ENCODE measurements at regions not wholly inside any gene's neighbourhood (a gene's known extent, or its start where the extent isn't known, plus 50 kb on each side); places are given as distances from the start of the nearest gene placed in this dataset.

GRCh38 chr6:67336014-67336413 lies 1299.1 kb upstream of the ADGRB3 start:
- H3K27ac ChIP-seq (ENCODE audit: low read depth in 2 of 2, low read length in 2 of 2) = no peak overlapping the region
- no peaks in the 10 kb centered on the region for H3K9me3 ChIP-seq (ENCODE audit: control insufficient read depth in 2 of 3, insufficient read depth in 1 of 3, low read length in 3 of 3)
- no peak overlapping the region for H3K4me3 ChIP-seq (ENCODE audit: low read length in 3 of 3)
- intact Hi-C loops (cut with DNase I) = no loop called here
- H3K36me3 ChIP-seq (ENCODE audit: control insufficient read depth in 2 of 3, insufficient read depth in 3 of 3, low read length in 3 of 3) = no peaks in the 10 kb centered on the region
- H3K9ac ChIP-seq (ENCODE audit: low read length in 3 of 3) = no peak overlapping the region
- no peaks in the 10 kb centered on the region for H3K27me3 ChIP-seq (ENCODE audit: control insufficient read depth, insufficient read depth, low read length)
- TF ChIP-seq CTCF (IDR thresholded peaks at IDR 0.05; ENCODE audit: borderline replicate concordance, extremely low read depth, insufficient read depth) = no peak
- no peak for FAIRE-seq
- no peak for DNase-seq
- H3K4me1 ChIP-seq (ENCODE audit: control insufficient read depth in 2 of 3, insufficient read depth in 2 of 3, low read depth in 1 of 3, low read length in 3 of 3) = no peaks in the 10 kb centered on the region

GRCh38 chr6:67331304-67331703 lies 1303.8 kb upstream of the ADGRB3 start:
- Histone ChIP-seq H3K4me3 (ENCODE audit: low read length in 3 of 3) (no peak overlapping the region), H3K27me3 (ENCODE audit: control insufficient read depth, insufficient read depth, low read length) (no peaks in the 10 kb centered on the region), H3K9ac (ENCODE audit: low read length in 3 of 3) (no peak overlapping the region), H3K27ac (ENCODE audit: low read depth in 2 of 2, low read length in 2 of 2) (no peak overlapping the region), H3K36me3 (ENCODE audit: control insufficient read depth in 2 of 3, insufficient read depth in 3 of 3, low read length in 3 of 3) (no peaks in the 10 kb centered on the region), H3K9me3 (ENCODE audit: control insufficient read depth in 2 of 3, insufficient read depth in 1 of 3, low read length in 3 of 3) (no peaks in the 10 kb centered on the region), H3K4me1 (ENCODE audit: control insufficient read depth in 2 of 3, insufficient read depth in 2 of 3, low read depth in 1 of 3, low read length in 3 of 3) (no peaks in the 10 kb centered on the region)
- DNase-seq (no peak), FAIRE-seq (no peak)
- intact Hi-C loops (cut with DNase I) = no loop called here
- TF ChIP-seq CTCF (IDR thresholded peaks at IDR 0.05; ENCODE audit: borderline replicate concordance, extremely low read depth, insufficient read depth) = no peak

GRCh38 chr6:67328269-67328668 lies 1306.8 kb upstream of the ADGRB3 start:
- H3K36me3 ChIP-seq (ENCODE audit: control insufficient read depth in 2 of 3, insufficient read depth in 3 of 3, low read length in 3 of 3) = no peaks in the 10 kb centered on the region
- H3K9me3 ChIP-seq (ENCODE audit: control insufficient read depth in 2 of 3, insufficient read depth in 1 of 3, low read length in 3 of 3) = no peaks in the 10 kb centered on the region
- no peak overlapping the region for H3K4me3 ChIP-seq (ENCODE audit: low read length in 3 of 3)
- TF ChIP-seq CTCF (IDR thresholded peaks at IDR 0.05; ENCODE audit: borderline replicate concordance, extremely low read depth, insufficient read depth) = no peak
- DNase-seq = no peak
- H3K4me1 ChIP-seq (ENCODE audit: control insufficient read depth in 2 of 3, insufficient read depth in 2 of 3, low read depth in 1 of 3, low read length in 3 of 3) = no peaks in the 10 kb centered on the region
- FAIRE-seq = peak; percentile 27
- no peak overlapping the region for H3K27ac ChIP-seq (ENCODE audit: low read depth in 2 of 2, low read length in 2 of 2)
- intact Hi-C loops (cut with DNase I) = no loop called here
- no peak overlapping the region for H3K9ac ChIP-seq (ENCODE audit: low read length in 3 of 3)
- no peaks in the 10 kb centered on the region for H3K27me3 ChIP-seq (ENCODE audit: control insufficient read depth, insufficient read depth, low read length)

GRCh38 chr6:67300430-67301040 lies 1334.5 kb upstream of the ADGRB3 start:
- FAIRE-seq = no peak
- no peaks in the 10 kb centered on the region for H3K36me3 ChIP-seq (ENCODE audit: control insufficient read depth in 2 of 3, insufficient read depth in 3 of 3, low read length in 3 of 3)
- no peaks in the 10 kb centered on the region for H3K4me1 ChIP-seq (ENCODE audit: control insufficient read depth in 2 of 3, insufficient read depth in 2 of 3, low read depth in 1 of 3, low read length in 3 of 3)
- H3K27me3 ChIP-seq (ENCODE audit: control insufficient read depth, insufficient read depth, low read length) = no peaks in the 10 kb centered on the region
- no peak overlapping the region for H3K9ac ChIP-seq (ENCODE audit: low read length in 3 of 3)
- no peaks in the 10 kb centered on the region for H3K9me3 ChIP-seq (ENCODE audit: control insufficient read depth in 2 of 3, insufficient read depth in 1 of 3, low read length in 3 of 3)
- TF ChIP-seq CTCF (IDR thresholded peaks at IDR 0.05; ENCODE audit: borderline replicate concordance, extremely low read depth, insufficient read depth) = no peak
- intact Hi-C loops (cut with DNase I) = loop anchor here (5.0 kb wide), 1 partner anchor 932 kb away; no protein-coding TSS in a partner anchor
- no peak for DNase-seq
- H3K4me3 ChIP-seq (ENCODE audit: low read length in 3 of 3) = no peak overlapping the region
- H3K27ac ChIP-seq (ENCODE audit: low read depth in 2 of 2, low read length in 2 of 2) = no peak overlapping the region
